ENCODE measurements at regions not wholly inside any gene's neighbourhood (a gene's known extent, or its start where the extent isn't known, plus 50 kb on each side); places are given as distances from the start of the nearest gene placed in this dataset.

DNA sequence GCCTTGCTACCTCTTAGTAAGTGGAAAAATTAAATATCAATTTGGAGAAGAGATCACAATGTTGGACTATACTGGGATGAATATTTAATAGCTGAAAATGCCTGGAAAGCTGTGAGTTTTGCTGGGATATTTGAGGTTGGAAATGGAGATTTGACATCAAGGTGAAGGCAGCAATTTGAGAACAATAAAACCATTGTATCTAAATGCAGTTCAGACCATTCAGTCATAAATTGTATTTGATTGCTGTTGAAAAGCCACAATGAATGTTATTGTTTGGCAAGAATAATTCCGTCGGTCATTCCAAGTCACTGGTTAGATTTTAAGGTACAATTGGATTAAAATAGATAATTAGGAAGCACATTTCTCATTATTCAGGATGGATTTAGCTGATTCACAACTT, 325.6 kb downstream of the HRH4 start:
- no peak for DNase-seq (ENCODE audit: low read depth in 2 of 2)

DNA sequence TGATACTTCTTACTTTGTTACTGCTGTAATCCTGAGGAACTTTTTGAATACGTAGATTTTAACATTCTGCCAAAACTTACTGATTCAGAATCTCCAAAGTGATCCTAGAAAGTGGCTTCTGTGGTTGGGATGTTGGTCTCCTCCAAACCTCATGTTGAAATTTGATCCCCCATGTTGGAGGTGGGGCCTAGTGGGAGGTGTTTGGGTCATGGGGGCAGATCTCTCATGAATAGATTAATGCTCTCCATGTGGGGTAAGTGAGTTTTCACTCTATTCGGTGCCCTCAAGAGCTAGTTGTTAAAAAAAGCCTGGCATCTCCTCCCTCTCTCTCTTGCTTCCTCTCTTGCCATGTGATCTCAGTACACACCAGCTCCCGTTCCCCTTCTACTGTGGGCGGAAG, 329.9 kb downstream of the HRH4 start:
- no peak for DNase-seq (ENCODE audit: low read depth in 2 of 2)

DNA sequence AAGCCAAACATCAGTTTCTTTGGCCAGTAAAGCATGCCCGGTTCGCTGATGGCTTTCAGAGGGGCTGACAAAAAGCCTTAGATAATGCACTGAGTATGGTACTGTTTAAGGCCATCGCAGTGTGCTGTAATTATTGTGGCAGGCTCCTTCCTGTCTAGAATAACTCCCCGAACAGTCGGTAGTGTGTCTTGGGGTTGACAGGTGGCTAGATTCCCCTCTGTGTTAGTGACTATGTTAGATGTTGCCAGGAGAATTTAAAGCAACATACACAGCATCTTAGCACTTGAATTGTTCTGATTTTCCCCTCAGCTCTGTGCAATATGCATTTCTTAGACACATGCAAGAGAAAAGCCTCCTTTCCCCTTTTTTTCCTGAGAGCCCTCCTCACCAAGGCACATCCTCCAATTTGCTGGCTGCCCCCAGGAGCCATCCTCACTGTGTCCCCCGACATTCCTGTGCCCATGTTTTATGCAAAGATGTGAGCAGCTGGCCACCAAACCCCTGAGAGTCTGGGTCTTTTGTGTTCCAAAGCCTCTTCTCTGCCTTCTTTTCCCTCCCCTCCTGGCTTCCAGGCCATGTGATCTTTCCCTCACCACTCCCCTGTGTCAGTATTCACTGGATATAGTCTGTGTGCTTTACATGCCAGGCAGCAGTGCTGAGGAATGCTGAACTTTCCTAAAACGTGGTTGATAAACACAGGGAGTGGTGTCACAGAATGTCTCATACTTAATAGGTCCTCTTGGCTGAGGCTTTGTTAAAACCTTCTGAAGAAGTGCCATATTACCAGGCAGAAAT, 331.5 kb downstream of the HRH4 start:
- DNase-seq (ENCODE audit: low read depth in 2 of 2), result no peak

DNA sequence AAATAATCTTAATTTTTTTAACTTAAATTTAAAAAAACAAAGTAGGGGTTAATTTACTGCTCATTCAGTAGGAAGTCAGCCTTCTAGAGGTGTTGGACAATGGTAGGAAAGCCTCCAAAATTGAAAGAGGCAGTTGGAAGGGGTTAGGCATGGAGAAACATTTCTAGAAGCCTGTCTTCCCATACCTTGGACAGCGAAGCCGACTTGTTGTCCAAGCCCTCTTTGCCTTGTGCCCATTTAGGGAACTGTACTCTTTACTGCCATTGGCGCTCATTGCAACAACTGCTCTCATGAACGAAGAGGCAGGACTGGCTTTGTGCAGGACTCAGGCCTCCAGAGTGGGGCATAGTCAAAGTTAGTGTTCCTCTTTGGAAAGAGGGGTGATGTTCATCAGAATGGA, 333.3 kb downstream of the HRH4 start:
- no peak for DNase-seq (ENCODE audit: low read depth in 2 of 2)

DNA sequence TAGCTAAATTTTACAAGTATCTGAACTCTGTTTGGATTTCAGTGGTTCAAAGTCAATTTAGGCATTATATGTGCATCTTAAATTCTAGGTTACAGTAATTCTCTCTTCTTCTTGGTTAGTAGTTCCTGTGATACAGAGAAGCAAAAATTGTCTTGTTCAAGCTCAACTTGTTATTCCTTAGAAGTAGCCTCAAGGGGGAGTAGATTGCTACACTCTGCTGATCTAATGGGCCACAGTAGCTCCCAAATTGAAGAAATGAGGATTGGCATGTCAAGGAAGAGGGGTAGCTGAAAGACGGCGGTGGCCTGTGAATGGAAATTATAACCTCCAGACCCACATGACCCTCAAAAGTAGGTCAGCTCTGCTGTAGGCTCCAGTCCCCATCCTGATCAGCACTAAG, 334.7 kb downstream of the HRH4 start:
- no peak for DNase-seq (ENCODE audit: low read depth in 2 of 2)

DNA sequence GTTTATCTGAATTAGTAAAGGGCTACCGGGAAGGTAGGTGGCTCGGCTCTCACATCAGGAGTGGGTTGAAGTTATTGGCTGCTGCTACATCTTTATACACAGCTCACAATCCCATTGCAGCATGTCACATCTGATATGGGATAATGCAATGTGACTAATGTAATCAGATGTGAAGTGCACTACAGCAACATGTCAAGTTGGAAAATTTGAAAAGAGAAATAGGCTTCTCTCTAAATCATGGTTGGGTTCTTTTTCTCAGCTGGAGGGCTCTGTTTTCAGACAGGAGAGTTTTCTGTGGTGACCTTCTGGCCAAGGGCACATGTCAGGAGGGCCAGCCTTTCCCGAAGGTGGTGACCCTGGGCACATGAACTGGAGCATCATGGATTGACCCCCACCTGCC, 337.5 kb downstream of the HRH4 start:
- DNase-seq (ENCODE audit: low read depth in 2 of 2), result no peak

DNA sequence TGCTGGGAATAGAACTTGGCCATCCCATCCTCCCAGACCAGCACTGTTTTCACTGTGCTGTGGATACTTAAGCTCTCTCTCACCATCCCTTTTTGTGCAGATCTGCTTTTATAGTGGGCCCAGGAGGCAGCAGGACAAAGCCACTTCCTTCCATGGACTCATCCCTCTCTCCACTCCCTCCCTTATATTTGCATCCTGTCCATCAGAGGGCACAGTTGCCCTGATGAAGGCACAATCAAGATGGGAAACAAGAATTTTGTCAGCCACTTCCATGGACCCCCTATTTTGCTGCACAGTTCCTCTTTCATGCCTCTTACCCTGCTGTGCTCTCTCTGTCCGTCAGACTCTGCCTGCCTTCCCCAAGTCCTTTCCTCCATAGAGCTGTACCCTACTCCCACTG, 338.7 kb downstream of the HRH4 start:
- DNase-seq (ENCODE audit: low read depth in 2 of 2), result no peak

DNA sequence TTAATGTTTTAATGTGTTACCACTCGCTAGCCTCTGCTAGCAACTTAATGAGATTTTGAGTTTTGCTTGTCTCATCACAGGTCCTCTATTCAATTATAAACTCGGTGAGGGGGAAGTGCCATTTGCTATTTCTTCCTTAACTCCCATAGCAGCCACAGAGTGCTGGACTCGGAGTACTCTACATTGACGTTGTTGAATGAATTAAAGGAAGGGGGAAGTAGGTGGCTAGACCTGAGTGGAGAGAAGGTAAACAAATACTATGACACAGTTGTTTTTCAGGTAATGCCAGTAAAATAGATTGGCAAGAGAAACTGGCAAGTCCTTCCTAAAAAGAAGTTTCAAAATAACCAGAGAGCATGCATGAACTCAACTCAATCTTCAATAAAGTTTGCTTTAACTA, 339.3 kb downstream of the HRH4 start:
- DNase-seq (ENCODE audit: low read depth in 2 of 2), result no peak

DNA sequence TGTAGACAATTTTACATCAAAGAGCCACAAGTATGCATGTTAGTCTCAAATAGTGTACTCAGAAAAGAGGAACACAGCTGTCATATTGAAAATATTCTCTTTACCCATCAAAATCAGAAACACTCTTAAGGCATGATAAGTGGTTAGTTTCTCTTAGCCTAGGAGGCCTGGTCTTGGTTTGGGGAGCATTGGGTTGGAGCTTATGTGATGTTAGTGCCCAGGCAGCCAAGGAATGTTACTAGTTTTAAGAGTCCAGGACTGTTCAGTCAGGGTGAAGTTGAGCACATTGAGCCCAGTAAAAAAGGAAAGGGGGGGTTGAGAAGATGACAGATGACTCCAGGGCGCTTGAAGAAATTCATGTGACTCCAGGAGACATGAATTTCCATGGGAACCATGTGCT, 340.6 kb downstream of the HRH4 start:
- DNase-seq (ENCODE audit: low read depth in 2 of 2), result no peak

DNA sequence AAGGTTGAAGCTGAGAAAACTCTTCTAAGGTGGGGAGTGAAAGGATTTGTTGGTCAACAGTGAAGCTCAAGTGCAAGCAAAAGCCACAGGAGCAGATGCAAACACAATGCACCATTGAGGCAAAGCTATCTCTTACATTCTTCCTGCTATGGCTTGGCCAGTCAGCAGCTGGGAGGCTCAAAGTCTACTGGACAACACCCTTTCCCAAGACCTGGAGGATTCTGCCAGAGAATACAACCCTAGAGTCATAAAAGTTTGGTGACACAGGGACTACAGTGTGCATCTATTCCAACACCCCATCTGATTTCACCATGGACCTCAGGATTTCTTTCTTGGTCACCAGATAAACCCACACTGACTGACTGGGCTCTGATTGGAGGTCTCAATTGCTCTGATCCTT, 342.0 kb downstream of the HRH4 start:
- no peak for DNase-seq (ENCODE audit: low read depth in 2 of 2)

DNA sequence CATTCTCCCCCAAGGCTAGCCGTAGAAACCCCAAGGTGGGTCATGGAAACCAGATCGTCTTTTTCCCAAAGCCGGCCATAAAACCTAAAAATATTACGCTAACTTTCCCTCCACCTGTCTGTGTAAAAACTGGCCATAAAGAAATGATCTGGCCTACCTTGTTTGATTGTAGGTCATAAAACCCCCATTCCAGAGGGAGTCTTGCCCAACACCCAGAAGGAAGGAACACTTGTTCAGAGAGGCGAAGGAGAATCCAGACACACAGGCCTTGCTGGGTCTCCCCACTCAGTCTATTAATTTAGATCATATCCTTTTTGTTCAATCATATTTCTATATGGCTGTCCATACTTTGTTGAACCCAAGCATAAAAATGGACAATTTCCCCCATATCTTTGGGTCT, 344.7 kb downstream of the HRH4 start:
- DNase-seq (ENCODE audit: low read depth in 2 of 2), result no peak

DNA sequence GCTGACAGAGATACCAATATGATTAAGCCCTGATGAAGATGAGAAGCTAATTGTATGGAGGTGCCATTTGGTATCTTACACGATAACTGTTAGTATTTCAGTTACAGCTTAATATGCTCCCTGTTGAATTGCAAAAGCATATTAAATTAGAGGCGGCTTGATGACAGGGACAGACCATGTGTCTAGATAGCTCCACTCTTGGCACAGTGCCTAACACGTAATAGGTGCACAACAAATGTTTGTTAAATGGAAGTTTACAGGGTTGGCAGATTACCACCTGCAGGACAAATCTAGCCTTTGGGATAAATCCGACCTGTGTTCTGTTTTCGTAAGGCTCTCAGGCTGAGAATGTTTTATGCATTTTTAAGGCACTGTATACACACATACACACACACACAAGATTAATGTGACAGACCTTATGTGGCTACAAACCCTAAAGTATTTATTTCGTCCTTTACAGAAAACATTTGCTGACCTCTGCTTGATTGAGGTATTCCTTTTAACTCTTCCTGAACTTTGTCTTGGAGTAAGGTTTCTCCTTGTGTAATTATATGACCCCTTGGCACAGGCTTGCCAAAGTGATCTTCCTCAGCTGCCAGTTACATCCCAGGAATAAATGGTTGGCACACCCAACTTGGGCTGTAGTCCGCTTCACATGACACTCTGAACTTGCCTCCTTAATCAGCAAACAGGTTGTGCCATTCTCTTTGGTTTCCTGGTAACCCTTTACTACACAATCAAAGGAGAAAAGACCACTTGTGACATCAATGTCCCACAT, 348.9 kb downstream of the HRH4 start:
- no peak for DNase-seq (ENCODE audit: low read depth in 2 of 2)

DNA sequence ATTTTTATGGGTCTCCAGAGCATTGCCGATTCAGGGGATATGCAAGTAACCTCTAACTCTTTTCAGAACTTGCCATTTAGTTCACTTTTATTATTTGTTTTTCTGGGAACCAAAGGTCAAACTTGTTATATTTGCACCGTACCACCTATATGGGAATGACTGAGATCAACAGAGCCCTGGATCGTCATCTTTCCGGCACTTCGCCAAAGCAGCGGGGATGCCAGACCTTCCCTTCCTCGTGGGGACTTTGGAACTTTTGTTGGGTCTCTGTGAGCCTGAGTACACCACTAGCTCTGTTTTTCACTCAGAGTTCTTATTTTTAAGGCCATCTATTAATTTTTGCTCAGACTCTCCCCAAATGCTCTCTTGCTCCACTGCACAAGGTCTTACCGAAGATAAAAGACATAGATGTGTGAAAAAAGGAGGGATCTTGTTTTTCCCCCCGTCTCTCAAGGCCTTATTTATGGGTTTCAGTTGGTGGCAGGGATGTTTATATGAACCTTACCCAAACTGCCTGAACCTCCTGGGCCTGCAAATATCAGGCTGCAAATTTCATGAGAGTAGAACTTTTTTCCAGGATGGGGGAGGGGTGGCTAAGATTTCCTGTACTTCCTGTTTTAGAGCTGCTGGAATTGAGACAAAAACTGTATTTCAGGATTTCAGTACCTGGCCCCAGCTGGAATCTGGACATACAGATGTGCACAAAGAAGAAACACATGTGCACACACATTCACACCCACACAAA, 350.3 kb downstream of the HRH4 start:
- no peak for DNase-seq (ENCODE audit: low read depth in 2 of 2)

DNA sequence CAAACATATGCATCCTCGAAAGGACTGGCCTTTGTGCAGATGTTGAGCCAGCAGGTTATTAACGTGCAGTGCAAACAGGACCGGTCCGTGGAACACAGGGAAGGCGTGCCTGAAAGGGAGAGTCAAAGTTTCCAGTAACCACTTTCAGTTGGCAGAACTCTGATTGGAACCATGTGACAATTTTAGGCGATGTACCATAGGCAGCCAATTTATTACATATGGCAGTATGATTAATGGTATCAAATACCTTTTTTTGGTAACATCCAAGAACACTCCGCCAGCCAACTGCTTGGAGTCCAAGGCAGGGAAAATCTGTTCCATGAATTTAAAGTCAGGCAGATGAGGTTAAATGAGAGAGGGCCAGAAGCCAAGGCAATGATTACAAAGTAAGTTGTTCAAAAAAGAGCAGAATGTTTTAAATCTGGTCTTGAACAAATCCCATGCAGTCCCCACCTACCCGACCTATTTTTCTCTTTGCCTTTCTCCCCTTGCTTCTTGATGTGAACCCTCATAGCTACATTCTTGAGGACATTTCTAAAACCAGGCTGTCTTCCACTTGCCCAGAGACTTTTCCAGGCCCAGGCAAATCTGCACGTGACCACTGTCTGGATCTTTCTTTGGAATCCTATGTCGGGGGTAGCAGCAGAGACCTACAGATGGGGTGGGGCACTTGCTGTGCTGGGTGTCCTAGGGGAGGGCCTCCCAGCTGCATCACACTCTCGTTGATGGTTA, 351.7 kb downstream of the HRH4 start:
- DNase-seq (ENCODE audit: low read depth in 2 of 2), result no peak

DNA sequence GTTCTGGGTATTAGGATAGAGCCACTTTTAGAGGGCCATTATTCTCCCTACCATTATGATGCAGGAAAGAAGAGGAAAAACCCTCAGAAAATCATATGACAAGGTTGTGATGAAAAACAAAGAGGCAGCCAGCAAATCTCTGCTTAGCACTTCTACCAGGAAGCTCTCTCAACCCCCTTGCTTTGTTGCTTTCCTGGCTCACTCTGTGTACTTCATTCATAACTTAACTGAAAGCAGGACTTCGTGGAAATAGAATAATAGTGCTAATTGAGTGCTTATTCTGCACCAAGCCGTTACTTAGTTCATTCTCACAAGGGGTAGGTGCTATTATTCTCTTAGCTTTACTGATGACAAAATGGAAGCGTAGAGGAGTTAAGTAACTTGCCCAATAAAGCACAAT, 354.1 kb downstream of the HRH4 start:
- DNase-seq (ENCODE audit: low read depth in 2 of 2), result no peak

DNA sequence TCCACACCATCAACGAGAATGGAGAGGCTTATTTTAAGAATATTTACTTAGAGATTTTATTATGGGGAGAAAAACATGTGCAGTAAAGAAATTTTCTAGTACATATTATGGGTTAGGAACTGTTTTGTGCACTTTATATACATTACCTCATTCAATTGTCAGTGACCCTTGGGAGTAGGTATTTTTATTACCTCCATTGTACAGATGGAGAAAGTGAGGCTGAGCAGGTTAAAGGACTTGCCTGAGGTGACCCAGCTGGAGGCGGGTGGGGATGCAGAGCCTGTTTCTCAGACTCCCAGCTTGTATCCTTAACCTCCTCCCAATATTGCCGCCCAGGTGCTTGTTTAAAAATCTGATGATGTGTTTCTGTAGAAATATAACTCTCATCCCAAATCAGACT, 356.7 kb downstream of the HRH4 start:
- DNase-seq (ENCODE audit: low read depth in 2 of 2), result no peak

DNA sequence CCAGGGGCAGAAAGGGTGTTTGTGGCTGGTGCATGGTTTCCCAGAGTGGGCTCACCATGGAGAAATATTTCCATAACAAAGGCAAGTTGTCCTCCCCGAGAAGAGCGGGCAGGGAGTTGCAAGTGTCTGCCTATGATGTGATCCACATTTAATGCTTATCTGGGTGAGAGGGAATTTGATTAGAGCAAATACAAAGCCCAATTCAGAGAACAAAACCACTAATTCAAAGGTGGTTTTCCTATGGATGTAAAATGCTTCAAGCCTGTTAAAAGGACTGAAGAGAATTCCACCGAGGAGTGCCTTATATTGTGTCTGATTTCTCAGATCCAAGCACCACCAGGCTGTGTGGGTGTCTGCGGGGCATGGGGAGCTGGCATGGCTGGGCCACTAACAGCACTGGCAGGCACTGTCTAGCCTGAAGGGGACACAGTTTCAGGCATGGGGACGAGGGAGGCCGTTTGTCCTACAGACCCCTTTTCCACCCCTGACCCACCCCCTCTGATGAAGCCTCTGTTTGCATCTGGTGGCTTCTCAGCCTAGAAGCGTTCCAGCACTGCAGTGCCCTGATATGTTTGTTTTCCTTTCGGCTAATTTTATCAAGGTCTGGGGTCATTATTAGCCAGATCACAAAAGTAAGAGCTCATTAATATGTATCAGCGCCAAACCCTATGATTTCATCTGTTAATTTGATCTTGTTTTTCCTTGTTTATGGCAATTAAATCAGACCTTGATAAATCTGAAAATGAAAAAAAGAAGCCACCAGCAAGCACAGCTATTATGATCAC, 357.3 kb downstream of the HRH4 start:
- no peak for DNase-seq (ENCODE audit: low read depth in 2 of 2)

DNA sequence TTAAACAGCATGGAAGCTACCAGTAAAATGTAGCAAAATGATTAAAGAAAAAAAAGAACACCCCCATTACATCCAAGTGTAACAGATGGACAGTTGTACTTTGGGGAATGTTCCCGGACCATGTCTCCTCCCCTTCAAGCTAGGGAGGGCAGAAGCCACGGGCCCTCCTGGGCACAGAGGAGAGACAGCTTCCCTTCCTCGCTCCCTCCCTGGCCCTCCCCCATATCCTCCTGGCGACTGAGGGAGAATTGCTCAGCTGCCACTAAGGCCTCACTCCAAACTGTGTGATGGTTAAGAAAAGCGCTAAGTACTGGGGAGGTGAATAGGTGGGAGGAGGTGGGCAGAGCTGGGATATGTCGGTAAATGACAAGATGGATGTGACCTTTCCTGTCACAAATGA, 358.0 kb downstream of the HRH4 start:
- no peak for DNase-seq (ENCODE audit: low read depth in 2 of 2)

DNA sequence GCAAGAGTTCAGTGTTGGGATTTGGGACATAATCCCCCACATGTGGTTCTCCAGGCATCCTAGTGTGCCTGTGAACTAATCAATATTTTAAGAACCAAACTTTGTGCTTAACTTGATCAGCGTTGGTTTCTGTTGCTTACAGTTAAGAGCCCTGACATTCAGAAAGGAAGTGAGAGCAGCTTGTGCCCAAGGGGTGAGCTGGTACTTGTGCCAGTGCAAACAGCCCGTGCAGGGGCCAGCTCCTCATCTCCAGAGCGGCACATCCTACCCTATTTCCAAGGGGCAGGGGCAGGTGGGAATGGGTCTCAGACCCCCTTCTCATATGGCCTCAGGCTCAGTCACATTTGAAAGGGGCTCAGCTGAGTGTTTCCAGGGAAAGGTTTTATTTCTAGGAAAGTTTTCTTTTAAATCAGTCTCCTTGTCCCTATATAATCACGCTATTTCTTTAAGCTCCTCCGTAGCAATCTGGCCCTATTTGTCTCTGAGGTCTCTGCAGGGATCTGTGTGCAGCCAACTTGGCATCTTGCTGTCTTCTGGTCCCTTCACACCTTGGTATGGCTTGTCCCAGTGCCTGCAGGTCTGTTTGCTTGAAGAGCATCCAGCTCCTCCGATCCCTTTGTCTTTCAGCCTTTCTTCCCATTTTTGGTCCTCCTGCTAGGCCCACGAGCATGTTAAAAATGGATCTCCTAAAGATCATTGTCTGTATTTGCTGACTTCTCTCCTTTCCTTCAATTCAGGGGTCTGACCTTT, 358.9 kb downstream of the HRH4 start:
- no peak for DNase-seq (ENCODE audit: low read depth in 2 of 2)

DNA sequence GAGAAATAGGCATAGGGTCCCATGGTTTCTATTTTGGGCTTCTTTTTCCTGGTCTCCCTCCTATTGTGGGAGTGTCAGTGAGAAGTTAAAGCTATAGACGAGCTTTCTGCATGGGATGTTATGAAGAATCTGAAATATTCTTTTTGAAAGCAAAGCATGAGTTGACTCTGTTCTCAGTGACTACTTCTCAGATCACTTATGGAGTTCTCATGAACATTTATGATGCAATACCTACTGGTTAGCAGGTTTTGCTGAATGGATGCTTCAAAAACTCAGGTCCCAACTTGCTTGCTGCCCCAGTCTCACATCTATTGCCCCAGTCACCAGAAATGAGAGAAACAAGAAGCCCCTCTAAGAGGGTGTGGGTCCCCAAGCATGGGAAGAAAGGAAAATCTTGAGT, 365.0 kb downstream of the HRH4 start:
- no peak for DNase-seq (ENCODE audit: low read depth in 2 of 2)

DNA sequence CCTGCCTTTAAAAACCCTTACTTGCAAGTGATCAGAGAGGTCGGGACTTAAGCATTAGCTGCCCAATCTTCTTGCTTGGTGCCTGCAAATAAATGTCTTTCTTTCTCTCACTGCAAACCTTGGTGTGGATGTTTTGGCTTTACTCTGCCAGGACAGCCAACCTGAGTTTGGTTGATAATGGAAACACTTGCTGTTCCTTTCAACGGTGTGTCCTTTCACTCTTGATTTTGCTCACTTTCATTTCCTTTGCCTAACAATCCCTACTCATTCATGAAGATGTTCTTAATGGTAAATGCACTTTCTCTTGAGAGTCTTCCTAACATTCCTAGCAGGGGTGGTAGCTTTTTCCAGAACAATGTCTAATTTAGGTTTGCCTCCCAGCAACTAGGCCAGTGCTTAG, 366.2 kb downstream of the HRH4 start:
- no peak for DNase-seq (ENCODE audit: low read depth in 2 of 2)
